Activated naive CD4-positive, alpha-beta T cell treated with Interleukin-2 at 50 U/mL for 16 hours (primary cell): ENCODE measurements at regions not wholly inside any gene's neighbourhood (a gene's known extent, or its start where the extent isn't known, plus 50 kb on each side); places are given as distances from the start of the nearest gene placed in this dataset.

Source experiments
- DNase-seq: peaks from one replicate; pipeline ENCODE4 v3.0.0-alpha.2; 2020

DNA sequence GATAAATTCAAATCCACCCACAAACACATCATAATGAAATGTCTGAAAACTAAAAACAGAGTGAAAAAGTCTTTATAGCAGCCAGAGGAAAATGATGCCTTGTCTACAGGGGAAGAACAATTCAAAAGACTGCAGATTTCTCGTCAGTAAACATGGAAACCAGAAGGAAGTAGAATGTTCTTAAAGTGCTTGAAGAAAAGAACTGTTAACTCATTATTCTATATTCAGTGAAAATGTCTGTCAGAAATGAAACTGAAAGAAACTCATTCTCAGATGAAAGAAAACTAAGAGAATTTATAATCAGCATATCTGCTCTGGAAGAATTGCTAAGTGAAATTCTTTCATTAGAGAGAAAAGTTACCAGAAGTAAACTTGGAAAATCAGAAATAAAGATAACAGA is 416.1 kb downstream of the TBC1D32 start:
- no peak for DNase-seq

- DNase-seq: no peak
Measured at GRCh38 chr6:120916844-120917243, 417.4 kb downstream of the TBC1D32 start.

- DNase-seq: no peak
Measured at GRCh38 chr6:120913486-120913885, 420.8 kb downstream of the TBC1D32 start.

DNA sequence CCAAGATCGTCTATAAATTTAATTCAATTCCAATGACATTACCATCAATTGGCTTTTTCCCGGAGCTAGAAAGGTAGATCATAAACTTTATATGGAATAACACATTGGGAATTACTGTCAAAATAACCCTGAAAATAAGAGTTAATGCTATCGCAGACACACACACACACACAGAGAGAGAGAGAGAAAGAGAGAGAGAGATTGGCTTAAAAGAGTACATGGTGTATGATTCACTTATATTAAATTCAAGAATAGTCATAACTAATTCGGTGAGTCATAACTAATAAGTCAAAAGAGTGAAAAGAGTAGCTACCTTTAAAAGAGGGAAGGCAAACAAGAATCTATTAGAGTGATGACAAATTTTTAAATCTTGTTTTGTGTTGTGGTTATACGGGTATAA is 425.5 kb downstream of the TBC1D32 start:
- no peak for DNase-seq

GRCh38 chr6:120903836-120904235 is 430.4 kb downstream of the TBC1D32 start:
- DNase-seq: no peak

DNA sequence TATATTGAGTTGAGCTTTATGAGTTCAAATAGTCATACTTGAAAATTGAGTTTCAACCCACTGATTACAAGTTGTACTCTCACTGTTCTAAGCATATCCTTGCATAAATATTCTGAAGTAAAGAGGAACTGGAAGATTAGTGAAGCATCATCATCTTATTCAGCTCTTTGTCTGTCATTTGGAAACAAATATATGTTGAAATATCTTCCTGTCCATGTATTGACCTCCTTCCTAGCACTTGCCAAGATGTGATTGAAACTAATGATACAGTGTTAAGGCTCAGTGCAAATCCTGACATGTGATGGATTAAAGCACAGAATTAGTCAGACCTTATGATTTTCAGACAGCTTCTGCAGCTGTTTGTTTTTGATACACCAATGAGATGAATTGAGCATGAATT is 434.3 kb downstream of the TBC1D32 start:
- no peak for DNase-seq

DNA sequence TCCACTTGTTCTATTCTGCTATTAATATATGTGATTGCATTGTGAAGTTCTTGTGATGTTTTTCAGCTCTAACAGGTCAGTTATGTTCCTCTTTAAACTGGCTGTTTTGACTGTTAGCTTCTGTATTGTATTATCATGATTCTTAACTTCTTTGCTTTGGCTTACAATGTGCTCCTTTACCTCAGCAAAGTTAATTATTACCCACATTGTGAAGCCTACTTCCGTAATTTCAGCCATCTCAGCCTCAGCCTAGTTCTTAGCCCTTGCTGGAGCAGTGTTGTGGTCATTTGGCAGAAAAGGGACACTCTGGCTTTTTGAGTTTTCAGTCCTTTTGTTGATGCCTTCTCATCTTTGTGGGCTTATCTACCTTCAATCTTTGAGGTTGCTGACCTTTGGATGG is 440.2 kb downstream of the TBC1D32 start:
- DNase-seq: no peak

DNA sequence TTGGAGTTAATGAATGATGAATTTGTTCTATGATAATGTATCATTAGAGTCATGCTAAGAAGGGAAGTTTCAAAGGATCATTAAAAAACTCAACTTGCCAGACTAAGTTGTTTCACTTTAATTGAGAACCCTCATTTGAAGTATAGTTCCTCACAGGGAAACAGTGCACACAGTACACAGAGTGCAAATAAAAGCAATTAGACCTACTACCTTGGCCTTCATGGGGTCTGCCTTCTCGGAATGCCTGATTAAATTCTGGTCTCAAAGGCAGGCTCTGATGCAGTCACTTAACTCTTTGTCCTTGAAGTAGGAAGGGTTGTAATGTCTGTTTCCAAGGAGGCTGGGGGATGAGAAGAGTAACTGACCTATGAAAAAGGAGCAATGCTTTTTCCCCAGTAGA is 457.3 kb downstream of the TBC1D32 start:
- DNase-seq: no peak

DNA sequence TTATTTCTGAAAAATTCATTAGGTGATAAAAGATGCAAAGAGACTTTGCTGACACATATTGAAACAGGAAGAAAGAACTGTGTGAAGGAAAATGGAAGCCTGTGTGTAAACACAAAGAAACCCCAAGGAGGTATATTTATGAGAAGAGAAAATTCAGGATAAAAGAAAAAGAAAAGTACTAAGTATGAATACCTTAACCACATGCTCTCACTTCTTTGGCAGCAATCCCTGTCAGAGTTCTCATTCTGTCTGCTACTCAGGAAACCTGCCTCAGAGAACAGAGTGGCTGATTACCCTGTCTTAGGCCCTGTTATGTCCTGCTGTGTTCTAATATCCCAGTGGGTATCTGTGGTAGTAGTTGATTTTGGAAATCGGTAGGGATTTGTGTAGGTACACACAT is 457.9 kb downstream of the TBC1D32 start:
- DNase-seq: no peak

DNA sequence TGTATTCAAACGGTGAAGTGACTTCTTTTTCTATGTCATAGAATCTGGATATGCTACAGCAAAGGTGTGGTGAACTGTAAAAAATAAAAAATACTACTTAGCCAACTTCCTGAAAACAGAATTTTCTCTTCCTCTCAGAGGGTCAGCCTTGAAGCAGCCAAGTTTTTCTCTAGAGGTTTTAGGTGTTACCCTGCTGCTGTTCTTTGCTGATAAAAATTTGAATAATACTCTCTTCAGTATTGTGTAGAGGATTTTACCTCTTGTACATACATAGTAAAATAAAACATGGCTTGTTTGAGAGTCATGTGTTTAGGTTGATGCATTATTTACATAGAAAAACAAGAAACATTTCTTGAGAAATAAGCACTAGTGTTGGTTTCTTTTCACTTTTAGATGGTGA is 458.4 kb downstream of the TBC1D32 start:
- no peak for DNase-seq

GRCh38 chr6:120874422-120874821 is 459.9 kb downstream of the TBC1D32 start:
- DNase-seq: no peak

GRCh38 chr6:120873125-120873865 is 461.0 kb downstream of the TBC1D32 start:
- no peak for DNase-seq

DNA sequence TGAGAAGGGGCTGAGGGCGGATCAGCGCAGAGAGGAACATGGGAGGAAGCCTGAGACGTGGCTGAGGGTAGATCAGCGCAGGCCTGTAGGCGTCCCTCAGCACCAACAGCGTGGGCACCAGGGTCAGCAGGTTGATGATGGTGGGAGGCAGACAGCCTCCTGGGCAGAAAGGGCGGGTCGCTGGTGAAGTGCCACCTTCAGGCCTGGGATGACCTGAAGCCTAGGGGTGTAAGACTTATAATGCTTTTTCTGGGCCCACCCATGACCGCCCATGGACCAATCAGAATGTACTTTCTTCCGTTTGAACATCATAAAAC is 462.1 kb downstream of the TBC1D32 start:
- DNase-seq: no peak

GRCh38 chr6:120871416-120872261 is 462.6 kb downstream of the TBC1D32 start:
- DNase-seq: no peak

GRCh38 chr6:120869397-120869796 is 464.9 kb downstream of the TBC1D32 start:
- no peak for DNase-seq

GRCh38 chr6:120857422-120857821 is 476.9 kb downstream of the TBC1D32 start:
- no peak for DNase-seq

- no peak for DNase-seq
Measured at GRCh38 chr6:120854583-120854982, 479.7 kb downstream of the TBC1D32 start.

GRCh38 chr6:120853489-120853888 is 480.8 kb downstream of the TBC1D32 start:
- DNase-seq: no peak

GRCh38 chr6:120852293-120852849 is 481.9 kb downstream of the TBC1D32 start:
- DNase-seq: no peak

DNA sequence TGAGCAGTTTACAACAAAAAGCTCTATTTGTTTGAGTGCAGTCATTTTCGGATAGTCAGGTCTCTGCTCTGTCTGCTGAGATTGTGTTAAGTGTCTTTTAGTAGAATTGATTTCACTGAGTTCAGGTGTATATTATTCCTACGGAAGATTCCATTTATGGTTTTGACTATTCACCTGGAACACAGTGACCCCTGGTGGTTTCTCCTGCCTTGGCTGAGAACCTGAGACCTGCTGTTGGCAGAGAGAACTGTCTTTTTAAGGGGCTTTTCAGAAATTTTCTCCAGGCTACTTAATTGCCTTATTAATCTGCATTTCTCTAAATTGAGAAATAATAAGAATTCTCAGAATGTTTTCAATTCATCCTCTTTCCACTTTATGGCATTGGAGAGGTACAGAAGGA is 508.0 kb downstream of the TBC1D32 start:
- DNase-seq: no peak

GRCh38 chr6:120816794-120817193 is 517.5 kb downstream of the TBC1D32 start:
- no peak for DNase-seq

- no peak for DNase-seq
Measured at GRCh38 chr6:120805276-120805675, 529.0 kb downstream of the TBC1D32 start.

DNA sequence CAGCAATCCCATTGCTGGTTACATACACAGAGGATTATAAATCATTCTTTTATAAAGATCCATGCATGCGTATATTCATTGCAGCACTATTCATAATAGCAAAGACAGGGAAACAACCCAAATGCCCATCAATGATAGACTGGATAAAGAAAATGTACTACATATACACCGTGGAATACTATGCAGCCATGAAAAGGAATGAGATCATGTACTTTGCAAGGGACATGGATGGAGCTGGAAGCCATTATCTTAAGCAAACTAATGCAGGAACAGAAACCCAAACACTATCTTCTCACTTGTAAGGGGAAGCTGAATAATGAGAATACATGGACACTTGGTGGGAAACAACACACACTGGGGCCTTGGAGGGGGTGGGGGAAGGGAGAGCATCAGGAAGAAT is 529.7 kb downstream of the TBC1D32 start:
- DNase-seq: no peak

DNA sequence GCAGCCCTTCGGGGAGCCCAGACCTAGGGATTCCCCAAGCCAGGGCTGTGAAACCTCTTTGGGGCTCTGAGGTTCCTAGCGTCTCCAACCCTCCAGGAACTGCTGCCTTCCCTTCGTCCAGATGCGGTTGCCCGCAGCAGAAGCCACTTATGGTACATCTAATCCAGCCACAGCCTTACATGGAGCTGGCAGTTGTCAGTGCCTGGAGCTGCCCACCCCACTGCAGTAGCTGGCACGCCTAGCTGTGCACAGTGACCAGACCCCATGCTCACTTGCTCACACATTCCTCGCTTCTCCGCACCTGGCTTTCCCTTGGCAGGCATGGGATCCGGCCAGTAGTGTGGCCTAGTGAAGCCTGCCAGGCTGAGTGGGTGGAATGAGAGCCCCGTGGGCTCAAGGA is 547.6 kb downstream of the TBC1D32 start:
- no peak for DNase-seq
